Smooth muscle cell (in vitro differentiated cells): ENCODE measurements at regions not wholly inside any gene's neighbourhood (a gene's known extent, or its start where the extent isn't known, plus 50 kb on each side); places are given as distances from the start of the nearest gene placed in this dataset.

Experiments used
- DNase-seq: peaks from one replicate; lab custom pipeline; 2025; ENCODE audit not compliant: unreplicated experiment; lab: John Stamatoyannopoulos, UW
- H2AFZ ChIP-seq: fragments of 200-600 bp; sonication (generic); 2 replicates; pipeline ENCODE4 v1.6.0; 2016; ENCODE audit warnings: antibody characterized with exemption, low read depth, mild to moderate bottlenecking
- H3F3A ChIP-seq: fragments of 200-600 bp; sonication (generic); 2 replicates; pipeline ENCODE4 v1.6.0; 2017; ENCODE audit warnings: antibody characterized with exemption, low read depth
- H3K27ac ChIP-seq: fragments of 200-600 bp; sonication (generic); 2 replicates; pipeline ENCODE4 v1.5.1; 2016; ENCODE audit warnings: low read depth, mild to moderate bottlenecking
- H3K27me3 ChIP-seq: fragments of 200-600 bp; sonication (generic); 2 replicates; pipeline ENCODE4 v1.6.1; 2016; ENCODE audit warnings: low read depth, mild to moderate bottlenecking
- H3K36me3 ChIP-seq: fragments of 200-600 bp; sonication (generic); 2 replicates; pipeline ENCODE4 v1.5.1; 2016; ENCODE audit warnings: low read depth
- H3K4me1 ChIP-seq: fragments of 200-600 bp; sonication (generic); 2 replicates; pipeline ENCODE4 v1.5.1; 2016; ENCODE audit warnings: low read depth
- H3K4me2 ChIP-seq: fragments of 200-600 bp; sonication (generic); 2 replicates; pipeline ENCODE4 v1.6.0; 2016; ENCODE audit warnings: mild to moderate bottlenecking
- H3K4me3 ChIP-seq: fragments of 200-600 bp; sonication (generic); 2 replicates; pipeline ENCODE4 v1.5.1; 2016; ENCODE audit warnings: mild to moderate bottlenecking
- H3K79me2 ChIP-seq: fragments of 200-600 bp; sonication (generic); 2 replicates; pipeline ENCODE4 v1.6.0; 2016; ENCODE audit warnings: low read depth, mild to moderate bottlenecking
- H3K9ac ChIP-seq: fragments of 200-600 bp; sonication (generic); 2 replicates; pipeline ENCODE4 v1.6.0; 2016; ENCODE audit warnings: low read depth
- H3K9me3 ChIP-seq: fragments of 200-600 bp; sonication (generic); replicated peaks from 2 replicates; pipeline ENCODE4 v1.5.1; 2016; ENCODE audit warnings: low read depth
- H4K20me1 ChIP-seq: fragments of 200-600 bp; sonication (generic); 2 replicates; pipeline ENCODE4 v1.6.0; 2016; ENCODE audit warnings: low read depth
- CTCF ChIP-seq: fragments of 200-600 bp; sonication (generic); IDR thresholded peaks from 2 replicates; pipeline ENCODE4 v1.5.1; 2017; ENCODE audit warnings: borderline replicate concordance, mild to moderate bottlenecking, antibody characterized with exemption; ENCODE audit not compliant: insufficient read depth, poor library complexity, severe bottlenecking
- WGBS: methylation state at CpG from one replicate; pipeline ENCODE4 v1.1.7; 2016; ENCODE audit warnings: low lambda C conversion rate; 5-methylcytosine and 5-hydroxymethylcytosine counted together

DNA sequence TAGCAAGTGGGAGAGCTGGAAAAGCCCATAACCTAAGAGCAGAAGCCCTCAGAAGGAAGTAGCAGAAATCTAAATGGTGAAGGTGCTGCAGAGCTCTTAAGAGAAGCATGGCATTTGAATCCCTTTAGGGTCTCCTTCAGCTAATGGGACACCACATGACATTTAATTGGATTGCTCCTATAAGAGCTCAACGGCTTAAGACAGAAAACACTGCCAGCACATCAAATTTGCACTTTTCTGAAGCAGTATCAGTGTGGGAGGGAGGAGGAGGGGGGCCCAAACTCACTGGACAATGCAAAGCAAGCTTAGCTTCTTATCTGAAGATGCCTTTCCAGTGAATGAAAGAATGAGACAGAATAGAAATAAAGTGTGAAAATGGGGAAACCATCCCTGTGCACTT is 287.9 kb upstream of the MTNR1B start:
- Histone ChIP-seq H3K79me2 (no peaks in the 10 kb centered on the region), H3K4me1 (no peaks in the 10 kb centered on the region), H3K36me3 (no peaks in the 10 kb centered on the region), H3K9me3 (no peaks in the 10 kb centered on the region), H2AFZ (no peak overlapping the region), H3K4me2 (no peak overlapping the region), H3F3A (no peaks in the 10 kb centered on the region), H3K4me3 (no peak overlapping the region), H3K9ac (no peak overlapping the region), H3K27me3 (no peaks in the 10 kb centered on the region), H3K27ac (no peak overlapping the region), H4K20me1 (no peaks in the 10 kb centered on the region)
- TF ChIP-seq CTCF = no peak
- no peak for DNase-seq
- WGBS = 70% methylated on average over 1 of the region's 1 CpG

GRCh38 chr11:92682136-92682535 is 287.3 kb upstream of the MTNR1B start:
- no peak for DNase-seq
- Histone ChIP-seq H3K27me3 (no peaks in the 10 kb centered on the region), H4K20me1 (no peaks in the 10 kb centered on the region), H3K4me1 (no peaks in the 10 kb centered on the region), H3K9ac (no peak overlapping the region), H2AFZ (no peak overlapping the region), H3K4me2 (no peak overlapping the region), H3K36me3 (no peaks in the 10 kb centered on the region), H3K79me2 (no peaks in the 10 kb centered on the region), H3K27ac (no peak overlapping the region), H3F3A (no peaks in the 10 kb centered on the region), H3K4me3 (no peak overlapping the region), H3K9me3 (no peaks in the 10 kb centered on the region)
- TF ChIP-seq CTCF = no peak
- WGBS = 86% methylated on average over 4 of the region's 4 CpGs

- no peak for DNase-seq
- Histone ChIP-seq H3K79me2 (no peaks in the 10 kb centered on the region), H3F3A (no peaks in the 10 kb centered on the region), H3K27me3 (no peaks in the 10 kb centered on the region), H3K4me3 (no peak overlapping the region), H2AFZ (no peak overlapping the region), H3K27ac (no peak overlapping the region), H3K4me2 (no peak overlapping the region), H3K9me3 (no peaks in the 10 kb centered on the region), H4K20me1 (no peaks in the 10 kb centered on the region), H3K4me1 (no peaks in the 10 kb centered on the region), H3K9ac (no peak overlapping the region), H3K36me3 (no peaks in the 10 kb centered on the region)
- 93% methylated on average over 1 of the region's 1 CpG for WGBS
- TF ChIP-seq CTCF = no peak
Observed at GRCh38 chr11:92682952-92683351, 286.5 kb upstream of the MTNR1B start.

GRCh38 chr11:92685049-92685448 is 284.4 kb upstream of the MTNR1B start:
- H4K20me1 ChIP-seq = no peaks in the 10 kb centered on the region
- H3K4me2 ChIP-seq = no peak overlapping the region
- H3F3A ChIP-seq = no peaks in the 10 kb centered on the region
- TF ChIP-seq CTCF = no peak
- H3K4me3 ChIP-seq = no peak overlapping the region
- no peaks in the 10 kb centered on the region for H3K27me3 ChIP-seq
- no peaks in the 10 kb centered on the region for H3K79me2 ChIP-seq
- 98% methylated on average over 2 of the region's 2 CpGs for WGBS
- H3K9me3 ChIP-seq = no peaks in the 10 kb centered on the region
- no peaks in the 10 kb centered on the region for H3K4me1 ChIP-seq
- H2AFZ ChIP-seq = no peak overlapping the region
- H3K9ac ChIP-seq = no peak overlapping the region
- no peak for DNase-seq
- H3K27ac ChIP-seq = no peak overlapping the region
- no peaks in the 10 kb centered on the region for H3K36me3 ChIP-seq
